ENCODE measurements at regions not wholly inside any gene's neighbourhood (a gene's known extent, or its start where the extent isn't known, plus 50 kb on each side); places are given as distances from the start of the nearest gene placed in this dataset.

DNA sequence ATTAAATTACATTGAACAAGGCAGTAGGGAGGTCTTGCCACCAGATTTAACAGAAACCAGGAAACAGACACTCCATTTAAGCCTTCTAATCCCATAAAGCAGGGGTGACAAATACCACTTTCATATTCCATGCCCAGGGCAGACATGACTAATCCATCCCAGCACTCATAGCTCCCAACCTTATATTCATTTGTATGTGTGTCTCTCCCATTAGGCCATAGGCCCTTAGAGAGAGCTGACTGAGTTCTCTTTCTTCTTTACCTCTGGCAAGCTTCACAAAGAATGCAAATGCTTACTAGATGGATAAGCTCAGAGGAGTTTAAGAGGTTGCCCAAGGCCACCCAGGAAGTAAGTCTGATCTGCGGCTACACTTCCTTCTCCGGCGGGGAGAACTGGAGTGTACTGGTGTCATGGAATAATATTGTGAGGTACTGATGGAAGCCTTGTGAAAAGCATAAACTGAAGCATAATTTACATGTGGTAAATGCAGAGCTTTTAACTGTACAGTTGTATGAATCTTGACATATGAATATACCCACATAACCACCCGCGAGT is 239.7 kb upstream of the HABP2 start:
- no peak for TF ChIP-seq POLR2A (IDR thresholded peaks at IDR 0.05)
- TF ChIP-seq, protein P1, sequence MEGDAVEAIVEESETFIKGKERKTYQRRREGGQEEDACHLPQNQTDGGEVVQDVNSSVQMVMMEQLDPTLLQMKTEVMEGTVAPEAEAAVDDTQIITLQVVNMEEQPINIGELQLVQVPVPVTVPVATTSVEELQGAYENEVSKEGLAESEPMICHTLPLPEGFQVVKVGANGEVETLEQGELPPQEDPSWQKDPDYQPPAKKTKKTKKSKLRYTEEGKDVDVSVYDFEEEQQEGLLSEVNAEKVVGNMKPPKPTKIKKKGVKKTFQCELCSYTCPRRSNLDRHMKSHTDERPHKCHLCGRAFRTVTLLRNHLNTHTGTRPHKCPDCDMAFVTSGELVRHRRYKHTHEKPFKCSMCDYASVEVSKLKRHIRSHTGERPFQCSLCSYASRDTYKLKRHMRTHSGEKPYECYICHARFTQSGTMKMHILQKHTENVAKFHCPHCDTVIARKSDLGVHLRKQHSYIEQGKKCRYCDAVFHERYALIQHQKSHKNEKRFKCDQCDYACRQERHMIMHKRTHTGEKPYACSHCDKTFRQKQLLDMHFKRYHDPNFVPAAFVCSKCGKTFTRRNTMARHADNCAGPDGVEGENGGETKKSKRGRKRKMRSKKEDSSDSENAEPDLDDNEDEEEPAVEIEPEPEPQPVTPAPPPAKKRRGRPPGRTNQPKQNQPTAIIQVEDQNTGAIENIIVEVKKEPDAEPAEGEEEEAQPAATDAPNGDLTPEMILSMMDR (IDR thresholded peaks at IDR 0.05) = no peak
